ENCODE measurements at regions not wholly inside any gene's neighbourhood (a gene's known extent, or its start where the extent isn't known, plus 50 kb on each side); places are given as distances from the start of the nearest gene placed in this dataset.

GRCh38 chr1:58844176-58844575, 60.3 kb upstream of the JUN start:
- no peak overlapping the region for H3K4me2 ChIP-seq (ENCODE audit: low read length)
- H3K27me3 ChIP-seq (ENCODE audit: insufficient read depth, low read depth, low read length) = no peaks in the 10 kb centered on the region
- H3K36me3 ChIP-seq (ENCODE audit: insufficient read depth, low read length) = no peaks in the 10 kb centered on the region
- H3K79me2 ChIP-seq (replicated peaks; ENCODE audit: insufficient read depth, low read length) = no peaks in the 10 kb centered on the region
- H2AFZ ChIP-seq (ENCODE audit: low read depth, low read length) = no peak overlapping the region
- no peak for TF ChIP-seq TAF1 (IDR thresholded peaks at IDR 0.05; ENCODE audit: low read depth)
- TF ChIP-seq, protein P1, sequence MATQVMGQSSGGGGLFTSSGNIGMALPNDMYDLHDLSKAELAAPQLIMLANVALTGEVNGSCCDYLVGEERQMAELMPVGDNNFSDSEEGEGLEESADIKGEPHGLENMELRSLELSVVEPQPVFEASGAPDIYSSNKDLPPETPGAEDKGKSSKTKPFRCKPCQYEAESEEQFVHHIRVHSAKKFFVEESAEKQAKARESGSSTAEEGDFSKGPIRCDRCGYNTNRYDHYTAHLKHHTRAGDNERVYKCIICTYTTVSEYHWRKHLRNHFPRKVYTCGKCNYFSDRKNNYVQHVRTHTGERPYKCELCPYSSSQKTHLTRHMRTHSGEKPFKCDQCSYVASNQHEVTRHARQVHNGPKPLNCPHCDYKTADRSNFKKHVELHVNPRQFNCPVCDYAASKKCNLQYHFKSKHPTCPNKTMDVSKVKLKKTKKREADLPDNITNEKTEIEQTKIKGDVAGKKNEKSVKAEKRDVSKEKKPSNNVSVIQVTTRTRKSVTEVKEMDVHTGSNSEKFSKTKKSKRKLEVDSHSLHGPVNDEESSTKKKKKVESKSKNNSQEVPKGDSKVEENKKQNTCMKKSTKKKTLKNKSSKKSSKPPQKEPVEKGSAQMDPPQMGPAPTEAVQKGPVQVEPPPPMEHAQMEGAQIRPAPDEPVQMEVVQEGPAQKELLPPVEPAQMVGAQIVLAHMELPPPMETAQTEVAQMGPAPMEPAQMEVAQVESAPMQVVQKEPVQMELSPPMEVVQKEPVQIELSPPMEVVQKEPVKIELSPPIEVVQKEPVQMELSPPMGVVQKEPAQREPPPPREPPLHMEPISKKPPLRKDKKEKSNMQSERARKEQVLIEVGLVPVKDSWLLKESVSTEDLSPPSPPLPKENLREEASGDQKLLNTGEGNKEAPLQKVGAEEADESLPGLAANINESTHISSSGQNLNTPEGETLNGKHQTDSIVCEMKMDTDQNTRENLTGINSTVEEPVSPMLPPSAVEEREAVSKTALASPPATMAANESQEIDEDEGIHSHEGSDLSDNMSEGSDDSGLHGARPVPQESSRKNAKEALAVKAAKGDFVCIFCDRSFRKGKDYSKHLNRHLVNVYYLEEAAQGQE (IDR thresholded peaks at IDR 0.05; ENCODE audit: borderline replicate concordance) = no peak
- TF ChIP-seq SMC3 (conservative IDR thresholded peaks at IDR 0.05; ENCODE audit: poor library complexity) = no peak
- no peak for TF ChIP-seq EZH2 (IDR thresholded peaks at IDR 0.05; ENCODE audit: borderline replicate concordance, insufficient read depth, low read length, poor library complexity, severe bottlenecking)
- TF ChIP-seq CTCF (IDR thresholded peaks at IDR 0.05; ENCODE audit: poor library complexity, severe bottlenecking) = no peak
- no peak for TF ChIP-seq RAD21 (conservative IDR thresholded peaks at IDR 0.05)
- TF ChIP-seq MXI1 (conservative IDR thresholded peaks at IDR 0.05; ENCODE audit: poor library complexity, severe bottlenecking) = no peak
- no peak for TF ChIP-seq POLR2AphosphoS5 (IDR thresholded peaks at IDR 0.05)
- TF ChIP-seq EP300 (conservative IDR thresholded peaks at IDR 0.05; ENCODE audit: poor library complexity, severe bottlenecking) = no peak
- H3K9me2 ChIP-seq (ENCODE audit: insufficient read depth, low read length) = no peaks in the 10 kb centered on the region
- no peaks in the 10 kb centered on the region for H3F3A ChIP-seq (ENCODE audit: insufficient read depth, low read length, poor library complexity, severe bottlenecking)
- no peak overlapping the region for H3K9ac ChIP-seq (ENCODE audit: low read length)
- H3K27ac ChIP-seq (ENCODE audit: low read length) = no peak overlapping the region
- H3K4me3 ChIP-seq (ENCODE audit: low read length) = no peak overlapping the region
- H4K20me1 ChIP-seq (ENCODE audit: insufficient read depth) = no peaks in the 10 kb centered on the region
- no peaks in the 10 kb centered on the region for H3K9me3 ChIP-seq (ENCODE audit: low read length)

- H3K4me2 ChIP-seq (ENCODE audit: low read length) = no peak overlapping the region
- H3K9me2 ChIP-seq (ENCODE audit: insufficient read depth, low read length) = no peaks in the 10 kb centered on the region
- H4K20me1 ChIP-seq (ENCODE audit: insufficient read depth) = no peaks in the 10 kb centered on the region
- H3K27ac ChIP-seq (ENCODE audit: low read length) = no peak overlapping the region
- no peaks in the 10 kb centered on the region for H3F3A ChIP-seq (ENCODE audit: insufficient read depth, low read length, poor library complexity, severe bottlenecking)
- H3K9ac ChIP-seq (ENCODE audit: low read length) = no peak overlapping the region
- H3K9me3 ChIP-seq (ENCODE audit: low read length) = no peaks in the 10 kb centered on the region
- H2AFZ ChIP-seq (ENCODE audit: low read depth, low read length) = no peak overlapping the region
- no peaks in the 10 kb centered on the region for H3K36me3 ChIP-seq (ENCODE audit: insufficient read depth, low read length)
- H3K4me3 ChIP-seq (ENCODE audit: low read length) = no peak overlapping the region
- no peaks in the 10 kb centered on the region for H3K27me3 ChIP-seq (ENCODE audit: insufficient read depth, low read depth, low read length)
- no peaks in the 10 kb centered on the region for H3K79me2 ChIP-seq (replicated peaks; ENCODE audit: insufficient read depth, low read length)
- TF ChIP-seq EP300 (conservative IDR thresholded peaks at IDR 0.05; ENCODE audit: poor library complexity, severe bottlenecking) (no peak), TAF1 (IDR thresholded peaks at IDR 0.05; ENCODE audit: low read depth) (no peak), POLR2AphosphoS5 (IDR thresholded peaks at IDR 0.05) (no peak), CTCF (IDR thresholded peaks at IDR 0.05; ENCODE audit: poor library complexity, severe bottlenecking) (no peak), SMC3 (conservative IDR thresholded peaks at IDR 0.05; ENCODE audit: poor library complexity) (no peak), EZH2 (IDR thresholded peaks at IDR 0.05; ENCODE audit: borderline replicate concordance, insufficient read depth, low read length, poor library complexity, severe bottlenecking) (no peak), RAD21 (conservative IDR thresholded peaks at IDR 0.05) (no peak), MXI1 (conservative IDR thresholded peaks at IDR 0.05; ENCODE audit: poor library complexity, severe bottlenecking) (no peak)
- TF ChIP-seq, protein P1 (IDR thresholded peaks at IDR 0.05; ENCODE audit: borderline replicate concordance) = no peak
Observed at GRCh38 chr1:58845942-58846341, 62.1 kb upstream of the JUN start.
